GM18870 (cell line): ENCODE measurements at regions not wholly inside any gene's neighbourhood (a gene's known extent, or its start where the extent isn't known, plus 50 kb on each side); places are given as distances from the start of the nearest gene placed in this dataset.

Source experiments
- ATAC-seq: cut with Tn5 transposase; IDR thresholded peaks from one replicate; pipeline ENCODE4 v1.9.1; 2021; ENCODE audit warnings: moderate library complexity; ENCODE audit not compliant: unreplicated experiment

GRCh38 chr7:35355199-35355598 is 101.3 kb upstream of the TBX20 start:
- no peak for ATAC-seq

DNA sequence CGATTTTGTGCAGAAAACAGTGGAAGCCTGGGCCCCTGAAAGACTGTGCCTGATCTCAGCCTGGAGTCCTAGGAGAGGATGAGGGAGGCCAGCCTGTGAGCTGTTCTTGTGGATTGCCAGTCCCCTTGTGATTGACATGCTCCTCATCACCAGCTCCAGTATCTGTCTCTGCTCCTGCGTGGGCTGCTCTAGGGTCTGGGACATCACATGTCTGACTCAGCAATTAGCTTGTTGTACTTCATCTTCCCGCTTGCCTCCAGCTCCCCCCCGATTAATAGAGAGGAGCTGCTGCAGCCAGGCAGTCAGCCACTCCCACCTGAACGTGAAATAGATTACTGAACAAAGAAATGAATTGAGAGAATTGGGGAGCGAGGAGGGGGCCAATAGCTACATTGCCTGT is 99.6 kb upstream of the TBX20 start:
- ATAC-seq, result no peak

- ATAC-seq, result no peak
Measured at GRCh38 chr7:35351466-35351865, 97.6 kb upstream of the TBX20 start.

- ATAC-seq, result no peak
Measured at GRCh38 chr7:35348611-35349400, 94.9 kb upstream of the TBX20 start.

GRCh38 chr7:35342786-35343185 is 88.9 kb upstream of the TBX20 start:
- ATAC-seq, result no peak

GRCh38 chr7:35339811-35340210 is 85.9 kb upstream of the TBX20 start:
- no peak for ATAC-seq

GRCh38 chr7:35336444-35336843 is 82.5 kb upstream of the TBX20 start:
- ATAC-seq, result no peak

DNA sequence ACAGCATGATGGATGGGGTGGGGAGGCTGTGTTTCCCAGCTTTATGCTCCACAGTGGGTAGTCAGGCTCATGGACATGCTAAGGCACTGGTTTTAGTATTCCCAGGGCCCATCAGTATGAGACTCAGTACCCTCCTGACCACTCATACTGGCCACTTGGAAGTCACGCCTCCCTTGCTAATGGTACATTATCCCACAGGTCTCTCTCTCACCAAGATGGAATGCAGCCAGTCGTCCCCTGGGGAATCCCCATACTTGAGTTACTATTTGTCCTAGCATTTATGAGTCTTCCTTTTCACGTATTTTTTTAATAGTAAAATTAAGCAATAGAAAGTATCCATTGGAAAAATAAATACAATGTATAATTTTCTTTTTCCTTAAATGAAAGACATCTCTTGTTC is 80.6 kb upstream of the TBX20 start:
- no peak for ATAC-seq

DNA sequence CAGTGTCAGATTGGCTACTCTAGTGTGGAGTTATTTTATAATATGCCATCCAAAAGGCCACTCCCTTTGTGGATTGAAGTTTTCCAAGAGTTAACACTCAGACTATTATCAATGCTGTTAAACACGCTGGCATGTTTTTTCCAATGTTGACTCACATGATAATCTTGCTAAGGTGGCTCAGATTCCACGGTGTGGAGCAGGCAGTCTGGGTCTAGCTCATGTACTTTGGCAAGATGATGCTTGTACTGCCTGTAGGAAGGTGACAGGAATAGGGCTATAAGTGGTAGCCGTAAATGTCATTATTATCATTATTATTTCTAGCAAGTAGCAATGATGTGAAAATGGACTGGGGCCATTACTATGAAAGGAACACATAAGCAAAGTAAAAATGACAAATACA is 79.4 kb upstream of the TBX20 start:
- ATAC-seq, result no peak

DNA sequence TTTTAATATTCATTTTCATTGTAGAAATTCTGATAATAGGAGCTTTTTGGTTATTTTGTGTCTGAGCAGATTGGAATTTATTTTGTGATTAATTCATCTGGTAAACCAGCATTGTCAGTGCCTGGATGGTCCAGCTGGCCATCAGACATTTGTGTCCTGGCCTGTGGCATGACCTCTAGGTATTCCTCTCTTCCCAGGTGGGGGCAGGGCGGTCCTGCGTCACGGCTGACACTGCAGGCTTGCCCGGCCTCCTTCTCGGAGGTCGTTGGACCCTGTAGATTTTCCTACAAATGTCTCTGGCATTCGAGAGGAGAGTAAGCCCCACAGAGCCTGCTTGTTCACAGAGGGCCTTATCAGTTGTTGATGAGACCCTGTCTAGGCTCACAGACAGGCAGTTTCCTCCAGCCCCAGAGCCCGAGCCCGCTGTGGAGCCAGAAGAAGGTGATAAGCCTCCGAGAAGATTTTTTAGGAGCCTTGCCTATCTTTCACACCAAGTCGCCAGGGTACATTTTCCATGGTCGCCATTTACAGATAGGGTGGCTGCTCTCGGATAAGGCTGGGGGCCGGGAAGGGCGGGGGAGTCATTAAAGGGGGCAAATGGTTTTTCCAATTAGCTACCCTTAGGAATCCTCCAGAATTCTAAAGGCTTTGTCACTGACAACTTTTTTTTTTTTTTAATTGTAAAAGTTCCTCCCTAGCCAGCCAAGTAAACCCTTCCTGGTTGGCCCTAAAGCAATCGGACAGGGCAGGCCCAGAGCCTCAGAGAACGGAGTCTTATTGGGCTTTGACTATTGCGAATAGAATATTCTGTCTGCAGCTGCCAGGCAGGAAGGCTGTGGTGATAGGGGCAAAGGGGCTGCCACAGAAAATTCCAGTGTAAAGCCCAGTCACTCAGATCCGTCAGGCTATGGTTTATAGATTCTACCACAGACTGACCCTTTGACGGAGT is 78.1 kb upstream of the TBX20 start:
- no peak for ATAC-seq

GRCh38 chr7:35329026-35329425 is 75.1 kb upstream of the TBX20 start:
- no peak for ATAC-seq

GRCh38 chr7:35319606-35320005 is 65.7 kb upstream of the TBX20 start:
- no peak for ATAC-seq

DNA sequence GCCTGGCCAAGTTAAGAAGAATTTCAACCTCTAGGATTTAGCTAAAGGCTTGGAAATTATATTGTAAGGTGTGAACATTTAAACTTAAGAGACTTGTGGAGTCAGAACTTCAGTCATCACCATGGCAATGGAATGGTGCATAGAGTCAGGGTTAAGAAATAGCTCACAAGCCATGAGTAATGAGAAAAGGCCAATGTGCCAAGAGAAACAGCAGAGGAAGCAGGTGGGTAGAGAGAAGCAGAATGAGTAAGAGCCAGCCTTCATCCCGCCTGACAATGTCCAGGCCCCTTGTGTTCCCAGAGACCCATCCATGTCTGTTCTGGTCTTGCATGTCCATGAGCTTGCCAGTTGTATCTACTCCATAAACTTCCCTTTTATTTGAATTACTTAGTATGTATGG is 62.6 kb upstream of the TBX20 start:
- ATAC-seq, result no peak

GRCh38 chr7:35315517-35315916 is 61.6 kb upstream of the TBX20 start:
- no peak for ATAC-seq

DNA sequence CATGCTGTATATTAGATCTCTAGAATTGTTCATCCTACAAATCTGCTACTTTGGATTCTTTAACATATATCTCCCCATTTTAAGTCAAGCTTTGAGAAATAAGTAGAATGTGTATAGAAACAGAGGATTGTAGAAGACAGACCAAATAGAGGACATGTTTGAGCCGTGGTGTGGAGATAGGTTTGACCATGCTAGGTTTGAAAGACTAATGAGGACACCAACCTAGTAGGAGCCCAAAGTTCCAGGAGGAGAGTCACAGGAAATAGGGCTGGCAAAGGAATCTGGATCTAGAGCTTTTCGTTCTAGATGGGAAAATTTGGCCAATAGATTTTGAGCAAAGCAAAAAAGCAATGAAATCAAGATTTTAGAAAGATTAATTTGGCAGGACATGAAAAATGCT is 60.5 kb upstream of the TBX20 start:
- no peak for ATAC-seq

DNA sequence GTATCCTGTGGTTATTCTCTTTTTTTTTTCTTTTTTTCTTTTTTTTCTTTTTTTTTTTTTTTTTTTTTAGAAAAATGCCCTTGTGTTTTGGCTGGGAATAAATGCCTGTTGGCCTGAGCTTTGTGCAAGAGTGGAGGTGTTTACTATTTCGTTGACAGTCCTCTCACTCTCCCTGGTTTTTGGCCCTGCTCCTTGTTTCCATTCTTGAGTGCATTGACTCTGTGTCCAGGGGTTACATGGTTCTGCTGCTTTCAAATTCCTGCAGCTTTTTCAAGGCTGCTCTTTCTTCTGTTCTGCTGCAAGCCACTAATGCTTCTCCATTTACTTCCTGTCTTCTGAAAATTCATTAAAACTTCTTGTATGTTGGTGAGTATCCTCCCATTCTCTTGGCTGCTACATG is 59.7 kb upstream of the TBX20 start:
- ATAC-seq, result no peak
